ENCODE measurements at regions not wholly inside any gene's neighbourhood (a gene's known extent, or its start where the extent isn't known, plus 50 kb on each side); places are given as distances from the start of the nearest gene placed in this dataset.

GRCh38 chr4:147134536-147135210 is 189.0 kb upstream of the TTC29 start:
- no peaks in the 10 kb centered on the region for H3K36me3 ChIP-seq
- no peaks in the 10 kb centered on the region for H3K9me3 ChIP-seq
- no peak for DNase-seq
- no peak for TF ChIP-seq CTCF (IDR thresholded peaks at IDR 0.05)
- H3K4me1 ChIP-seq = peaks cover 0 to 9% (median 0%) of the 10 kb centered on the region in 9 donors
- H3K27me3 ChIP-seq = no peaks in the 10 kb centered on the region
- intact Hi-C loops (cut with DNase I) = no loop called here
- ATAC-seq = no peak
- H3K27ac ChIP-seq = no peak overlapping the region
- H3K4me3 ChIP-seq = no peak overlapping the region
- 70 to 76% methylated on average over 4 of the region's 4 CpGs for WGBS, 2 donors

GRCh38 chr4:147136310-147136709 is 190.6 kb upstream of the TTC29 start:
- Histone ChIP-seq H3K36me3 (no peaks in the 10 kb centered on the region), H3K27ac (peak overlapping the region in 5 of 10 donors; percentile 13 to 65 (median 52)), H3K4me1 (peaks cover 0 to 9% (median 0%) of the 10 kb centered on the region in 9 donors), H3K4me3 (no peak overlapping the region), H3K27me3 (no peaks in the 10 kb centered on the region), H3K9me3 (no peaks in the 10 kb centered on the region)
- peak; percentile 34 to 79 (median 65) for ATAC-seq
- no peak for TF ChIP-seq CTCF (IDR thresholded peaks at IDR 0.05)
- DNase-seq = peak; percentile 15 to 40
- 40 to 44% methylated on average over 3 of the region's 3 CpGs for WGBS, 2 donors
- intact Hi-C loops (cut with DNase I) = no loop called here

- no peaks in the 10 kb centered on the region for H3K36me3 ChIP-seq
- H3K27ac ChIP-seq = peak overlapping the region in 8 of 10 donors; percentile 6 to 71 (median 54)
- intact Hi-C loops (cut with DNase I) = no loop called here
- peaks cover 0 to 9% (median 0%) of the 10 kb centered on the region in 9 donors for H3K4me1 ChIP-seq
- H3K9me3 ChIP-seq = no peaks in the 10 kb centered on the region
- TF ChIP-seq CTCF (IDR thresholded peaks at IDR 0.05) = no peak
- no peak for DNase-seq
- no peak overlapping the region for H3K4me3 ChIP-seq
- H3K27me3 ChIP-seq = no peaks in the 10 kb centered on the region
- peak in 1 of 8 donors; percentile 42 for ATAC-seq
- 57 to 76% methylated on average over 5 of the region's 5 CpGs for WGBS, 2 donors
Observed at GRCh38 chr4:147136751-147137150, 191.1 kb upstream of the TTC29 start.

GRCh38 chr4:147137280-147137679 is 191.6 kb upstream of the TTC29 start:
- H3K4me1 ChIP-seq = peaks cover 0 to 9% (median 0%) of the 10 kb centered on the region in 9 donors
- no peak for TF ChIP-seq CTCF (IDR thresholded peaks at IDR 0.05)
- ATAC-seq (no peak), DNase-seq (no peak)
- peak overlapping the region in 8 of 10 donors; percentile 6 to 71 (median 54) for H3K27ac ChIP-seq
- no peaks in the 10 kb centered on the region for H3K36me3 ChIP-seq
- no peaks in the 10 kb centered on the region for H3K27me3 ChIP-seq
- intact Hi-C loops (cut with DNase I) = no loop called here
- WGBS, 2 donors = 77 to 85% methylated on average over 3 of the region's 3 CpGs
- no peaks in the 10 kb centered on the region for H3K9me3 ChIP-seq
- no peak overlapping the region for H3K4me3 ChIP-seq

Data from heart right ventricle (tissue), 16 donors.